HCT116 (cell line): ENCODE measurements at regions not wholly inside any gene's neighbourhood (a gene's known extent, or its start where the extent isn't known, plus 50 kb on each side); places are given as distances from the start of the nearest gene placed in this dataset.

ENCODE experiments used
- CTCF ChIP-seq, 3 experiments: fragments of 200-600 bp in 1 of 3; sonication (generic) in 1 of 3; IDR thresholded peaks in 2 of 3; conservative IDR thresholded peaks in 1 of 3; 2 replicates each; pipeline ENCODE4 v1.5.1; 2012 to 2017; ENCODE audit warnings: low read depth in 2 of 3, low read length in 2 of 3, antibody characterized with exemption in 1 of 3, borderline replicate concordance in 1 of 3, control low read depth in 1 of 3, mild to moderate bottlenecking in 1 of 3, mixed read lengths in 1 of 3, mixed run types in 1 of 3, moderate library complexity in 1 of 3; ENCODE audit not compliant: insufficient read depth in 1 of 3
- RAD21 ChIP-seq: IDR thresholded peaks from 2 replicates; pipeline ENCODE4 v1.6.1; 2012; ENCODE audit warnings: low read depth, mild to moderate bottlenecking

GRCh38 chr15:95875121-95875643 is 455.3 kb upstream of the NR2F2 start:
- TF ChIP-seq RAD21 = no peak
- no peak for TF ChIP-seq CTCF (IDR thresholded peaks at IDR 0.05 in 2 of 3, conservative IDR thresholded peaks at IDR 0.05 in 1 of 3; ENCODE audit: borderline replicate concordance in 1 of 3, insufficient read depth in 1 of 3, low read depth in 2 of 3, low read length in 2 of 3)
